Nephron progenitor cell (in vitro differentiated cells): ENCODE measurements at regions not wholly inside any gene's neighbourhood (a gene's known extent, or its start where the extent isn't known, plus 50 kb on each side); places are given as distances from the start of the nearest gene placed in this dataset.

Source experiments
- DNase-seq: peaks from one replicate; pipeline ENCODE4 v3.0.0; 2021
- H3K27ac Mint-ChIP-seq: 2 replicates; pipeline ENCODE4 v1.8.0; 2021; ENCODE audit warnings: mild to moderate bottlenecking, moderate library complexity, mixed read lengths
- H3K27me3 Mint-ChIP-seq: 2 replicates; pipeline ENCODE4 v1.8.0; 2021; ENCODE audit warnings: mild to moderate bottlenecking, low read depth, mixed read lengths; ENCODE audit not compliant: poor library complexity
- H3K36me3 Mint-ChIP-seq: 2 replicates; pipeline ENCODE4 v1.8.0; 2021; ENCODE audit warnings: low read depth, mixed read lengths
- H3K4me1 Mint-ChIP-seq: 2 replicates; pipeline ENCODE4 v1.8.0; 2021; ENCODE audit warnings: mixed read lengths
- H3K4me3 Mint-ChIP-seq: 2 replicates; pipeline ENCODE4 v1.8.0; 2021; ENCODE audit warnings: mild to moderate bottlenecking, moderate library complexity, mixed read lengths
- H3K9me3 Mint-ChIP-seq: 2 replicates; pipeline ENCODE4 v1.8.0; 2021; ENCODE audit warnings: mild to moderate bottlenecking, moderate library complexity, mixed read lengths
- TF ChIP-seq, protein P1 (sequence below): fragments of 200-600 bp; sonication (generic); IDR thresholded peaks from 2 replicates; pipeline ENCODE4 v1.5.0; 2021; ENCODE audit warnings: antibody characterized with exemption

DNA sequence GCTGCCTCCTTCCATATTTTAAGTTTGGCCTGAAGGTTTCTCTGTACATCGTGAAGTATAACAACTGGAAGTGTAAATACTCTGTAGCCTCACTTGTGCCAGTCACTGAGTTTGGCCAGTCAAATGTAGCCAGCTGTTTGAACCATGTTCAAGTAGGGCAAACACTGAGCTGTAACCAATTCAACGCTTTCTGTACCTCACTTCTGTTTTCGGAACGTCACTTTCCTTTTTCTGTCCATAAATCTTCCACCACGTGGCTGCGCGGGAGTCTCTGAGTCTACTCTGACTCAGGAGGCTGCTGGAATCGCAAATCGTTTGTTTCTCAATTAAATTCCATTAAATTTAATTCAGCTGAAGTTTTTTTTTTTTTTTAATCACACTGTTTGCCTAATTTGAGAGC, 88.8 kb upstream of the RARB start:
- Mint-ChIP-seq H3K4me1 (peaks cover 72% of the 10 kb centered on the region), H3K36me3 (no peaks in the 10 kb centered on the region), H3K27me3 (peaks cover 4% of the 10 kb centered on the region), H3K4me3 (no peak overlapping the region), H3K9me3 (peaks cover 2% of the 10 kb centered on the region), H3K27ac (peak overlapping the region; percentile 2)
- TF ChIP-seq, protein P1, sequence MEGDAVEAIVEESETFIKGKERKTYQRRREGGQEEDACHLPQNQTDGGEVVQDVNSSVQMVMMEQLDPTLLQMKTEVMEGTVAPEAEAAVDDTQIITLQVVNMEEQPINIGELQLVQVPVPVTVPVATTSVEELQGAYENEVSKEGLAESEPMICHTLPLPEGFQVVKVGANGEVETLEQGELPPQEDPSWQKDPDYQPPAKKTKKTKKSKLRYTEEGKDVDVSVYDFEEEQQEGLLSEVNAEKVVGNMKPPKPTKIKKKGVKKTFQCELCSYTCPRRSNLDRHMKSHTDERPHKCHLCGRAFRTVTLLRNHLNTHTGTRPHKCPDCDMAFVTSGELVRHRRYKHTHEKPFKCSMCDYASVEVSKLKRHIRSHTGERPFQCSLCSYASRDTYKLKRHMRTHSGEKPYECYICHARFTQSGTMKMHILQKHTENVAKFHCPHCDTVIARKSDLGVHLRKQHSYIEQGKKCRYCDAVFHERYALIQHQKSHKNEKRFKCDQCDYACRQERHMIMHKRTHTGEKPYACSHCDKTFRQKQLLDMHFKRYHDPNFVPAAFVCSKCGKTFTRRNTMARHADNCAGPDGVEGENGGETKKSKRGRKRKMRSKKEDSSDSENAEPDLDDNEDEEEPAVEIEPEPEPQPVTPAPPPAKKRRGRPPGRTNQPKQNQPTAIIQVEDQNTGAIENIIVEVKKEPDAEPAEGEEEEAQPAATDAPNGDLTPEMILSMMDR: no peak
- DNase-seq: no peak

DNA sequence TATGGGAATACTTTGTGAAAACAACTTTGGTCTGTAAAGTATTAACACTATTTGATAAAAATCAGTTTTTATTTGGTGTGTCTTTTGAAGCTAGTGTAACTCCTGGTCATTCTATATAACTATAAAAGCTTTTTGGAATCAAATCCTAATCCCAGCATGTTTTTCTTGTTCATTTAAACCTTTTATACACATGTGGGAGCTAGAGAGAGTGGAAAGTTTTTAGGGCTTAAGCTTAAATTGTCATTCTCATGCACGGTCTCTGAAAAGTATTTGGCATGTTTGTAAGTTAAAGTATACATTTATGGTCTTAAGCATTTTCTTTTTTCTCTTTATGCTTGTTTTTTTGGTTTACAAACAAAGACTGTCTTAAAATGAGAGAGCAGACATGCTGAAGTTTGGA, 83.4 kb upstream of the RARB start:
- TF ChIP-seq, protein P1: no peak
- Mint-ChIP-seq H3K27ac (no peak overlapping the region), H3K27me3 (peaks cover 9% of the 10 kb centered on the region), H3K4me1 (peaks cover 59% of the 10 kb centered on the region), H3K9me3 (no peaks in the 10 kb centered on the region), H3K36me3 (no peaks in the 10 kb centered on the region), H3K4me3 (no peak overlapping the region)
- no peak for DNase-seq

DNA sequence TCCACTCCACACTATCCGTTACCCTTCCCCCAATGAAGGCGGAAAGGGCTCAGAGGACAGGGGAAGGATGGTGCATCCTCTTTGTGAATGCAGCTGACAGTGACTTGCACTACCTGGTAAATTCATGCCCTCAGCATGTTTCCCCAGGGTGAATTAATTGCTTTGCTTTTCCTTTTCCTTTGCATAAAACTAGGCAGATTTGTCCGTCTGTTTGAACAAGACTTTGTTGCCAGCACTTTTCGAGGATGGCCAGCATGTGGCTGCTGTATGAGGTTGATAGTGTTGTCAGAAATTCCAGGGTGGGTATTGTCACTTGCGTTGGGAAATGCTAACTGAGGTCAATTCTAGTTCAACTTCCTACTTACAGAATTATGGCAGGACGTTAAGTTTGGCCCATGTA, 79.0 kb upstream of the RARB start:
- Mint-ChIP-seq H3K27ac (no peak overlapping the region), H3K4me1 (peaks cover 46% of the 10 kb centered on the region)

DNA sequence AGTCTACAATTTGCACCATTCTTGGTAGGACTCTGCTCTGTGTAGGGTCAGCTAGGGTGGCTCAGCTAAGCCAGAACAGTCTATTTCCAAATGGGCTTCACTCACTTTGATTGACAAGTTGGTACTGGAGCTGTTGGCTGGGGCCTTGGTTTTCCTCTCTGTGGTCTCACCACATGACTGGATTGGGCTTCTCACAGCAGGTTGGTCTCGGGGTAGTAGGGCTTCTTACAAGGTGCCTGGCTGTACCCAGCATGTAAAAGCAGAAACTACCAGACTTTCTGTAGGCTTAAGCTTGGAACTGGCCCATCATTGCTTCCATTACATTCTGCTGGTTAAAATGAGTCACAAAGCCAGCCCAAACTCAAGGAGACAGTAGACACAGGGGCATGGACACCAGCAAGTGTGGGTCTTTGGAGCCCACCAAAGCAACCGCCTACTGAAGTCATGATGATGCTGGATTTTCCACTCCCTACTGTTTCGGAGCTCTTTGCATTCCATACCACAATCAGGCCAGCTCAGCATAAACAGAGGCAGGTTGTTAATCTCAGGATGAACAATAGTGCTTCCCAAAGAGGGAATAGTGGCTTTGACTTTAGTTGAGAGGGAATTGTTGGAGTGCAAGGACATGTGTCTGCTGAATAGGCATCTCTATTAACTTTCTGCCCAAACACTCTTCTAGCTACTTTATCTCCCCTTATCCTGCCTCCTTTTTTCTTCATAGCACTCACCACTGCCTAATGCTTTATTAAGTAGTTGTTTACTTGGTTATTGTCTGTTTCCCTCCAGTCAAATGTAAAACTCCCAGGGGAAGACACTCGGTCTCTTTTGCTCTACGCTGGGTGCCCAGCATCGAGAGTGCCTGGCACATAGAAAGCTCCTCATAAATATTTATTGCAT, 78.0 kb upstream of the RARB start:
- no peak for DNase-seq
- H3K27ac Mint-ChIP-seq: no peak overlapping the region
- no peaks in the 10 kb centered on the region for H3K9me3 Mint-ChIP-seq
- TF ChIP-seq, protein P1: no peak
- no peaks in the 10 kb centered on the region for H3K36me3 Mint-ChIP-seq
- H3K4me3 Mint-ChIP-seq: no peak overlapping the region
- peaks cover 49% of the 10 kb centered on the region for H3K4me1 Mint-ChIP-seq
- H3K27me3 Mint-ChIP-seq: peaks cover 9% of the 10 kb centered on the region

More for the DNA sequence above, 79.0 kb upstream of the RARB start:
- TF ChIP-seq, protein P1: no peak
- peaks cover 9% of the 10 kb centered on the region for H3K27me3 Mint-ChIP-seq
- DNase-seq: no peak
- no peaks in the 10 kb centered on the region for H3K36me3 Mint-ChIP-seq
- no peak overlapping the region for H3K4me3 Mint-ChIP-seq
- H3K9me3 Mint-ChIP-seq: no peaks in the 10 kb centered on the region

DNA sequence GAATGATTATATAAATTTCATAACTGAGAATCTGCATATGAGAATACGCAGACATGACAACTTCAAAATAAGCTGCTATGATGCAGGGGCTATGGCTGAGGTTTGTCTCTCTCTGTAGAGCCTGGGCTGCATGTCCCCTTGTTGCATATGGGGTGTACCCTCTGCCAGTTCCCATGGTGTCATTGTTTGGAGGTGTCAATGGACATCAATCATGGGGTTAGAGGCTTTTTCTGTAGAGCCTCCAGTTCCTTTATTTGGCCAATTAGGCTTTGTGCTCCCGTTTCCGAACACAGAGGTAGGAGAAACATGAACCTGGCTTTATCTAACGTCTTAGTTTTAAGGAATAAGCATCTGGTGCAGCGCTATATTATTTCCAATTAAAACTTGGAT, 77.3 kb upstream of the RARB start:
- TF ChIP-seq, protein P1: no peak
- Mint-ChIP-seq H3K4me1 (peaks cover 54% of the 10 kb centered on the region), H3K27me3 (peaks cover 9% of the 10 kb centered on the region), H3K27ac (peak overlapping the region; percentile 23), H3K9me3 (no peaks in the 10 kb centered on the region), H3K36me3 (no peaks in the 10 kb centered on the region), H3K4me3 (no peak overlapping the region)
- DNase-seq: no peak

DNA sequence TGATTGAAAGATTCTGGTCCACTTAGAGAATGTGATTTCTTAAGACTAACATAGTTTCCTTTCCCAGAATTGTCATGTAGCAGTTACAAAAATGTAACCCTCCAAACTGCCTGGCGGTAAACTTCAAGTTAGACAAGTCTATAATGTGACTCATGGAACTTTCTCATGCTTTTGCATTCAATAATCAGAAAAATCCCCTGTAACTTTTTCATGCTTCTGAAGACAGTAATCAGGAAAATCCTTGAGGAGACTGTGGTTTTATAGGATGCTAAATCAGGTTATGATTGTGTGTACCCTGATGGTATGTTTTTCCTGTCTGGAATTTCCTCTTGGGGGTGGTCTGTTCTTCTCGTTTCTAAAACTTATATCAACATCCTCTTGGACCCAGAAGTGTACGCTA, 74.0 kb upstream of the RARB start:
- H3K36me3 Mint-ChIP-seq: peaks cover 11% of the 10 kb centered on the region
- no peak overlapping the region for H3K27ac Mint-ChIP-seq
- DNase-seq: no peak
- peaks cover 33% of the 10 kb centered on the region for H3K4me1 Mint-ChIP-seq
- H3K27me3 Mint-ChIP-seq: peaks cover under 1% of the 10 kb centered on the region
- no peak overlapping the region for H3K4me3 Mint-ChIP-seq
- TF ChIP-seq, protein P1: no peak
- peaks cover 22% of the 10 kb centered on the region for H3K9me3 Mint-ChIP-seq
